WTC11 (cell line): ENCODE measurements at regions not wholly inside any gene's neighbourhood (a gene's known extent, or its start where the extent isn't known, plus 50 kb on each side); places are given as distances from the start of the nearest gene placed in this dataset.

ENCODE experiments used
- ATAC-seq: fragments of 200-7000 bp; cut with Tn5 transposase; 2 replicates; pipeline ENCODE4 v1.10.0; 2021; ENCODE audit warnings: mild to moderate bottlenecking, moderate library complexity
- CTCF ChIA-PET: fragments of 300-600 bp; sonication (Branson Sonifier 250); formaldehyde crosslinking; loops from one replicate; lab custom pipeline; 2021; ENCODE audit warnings: antibody characterized with exemption; lab: Charles Lee
- POLR2A ChIA-PET: fragments of 350-600 bp; sonication (Branson Sonifier 250); formaldehyde crosslinking; loops from one replicate; lab custom pipeline; 2021; ENCODE audit warnings: antibody characterized with exemption; lab: Charles Lee
- DNase-seq: peaks from one replicate; pipeline ENCODE4 v3.0.0; 2021; ENCODE audit warnings: low spot score
- H3K27ac Mint-ChIP-seq: 2 replicates; pipeline ENCODE4 v1.8.0; 2021; ENCODE audit warnings: mixed read lengths
- H3K27me3 Mint-ChIP-seq: 2 replicates; pipeline ENCODE4 v1.8.0; 2021; ENCODE audit warnings: low read depth, mild to moderate bottlenecking, moderate library complexity, mixed read lengths
- H3K36me3 Mint-ChIP-seq: 2 replicates; pipeline ENCODE4 v1.8.0; 2021; ENCODE audit warnings: mixed read lengths
- H3K4me1 Mint-ChIP-seq: 2 replicates; pipeline ENCODE4 v1.8.0; 2022; ENCODE audit warnings: mixed read lengths
- H3K4me3 Mint-ChIP-seq: 2 replicates; pipeline ENCODE4 v1.8.0; 2021; ENCODE audit warnings: mild to moderate bottlenecking, moderate library complexity, mixed read lengths
- H3K9me3 Mint-ChIP-seq: 2 replicates; pipeline ENCODE4 v1.8.0; 2021; ENCODE audit warnings: mixed read lengths
- CREM ChIP-seq: sonication (generic); formaldehyde crosslinking; IDR thresholded peaks from 2 replicates; pipeline ENCODE4 v1.8.1; 2022; ENCODE audit warnings: mild to moderate bottlenecking, missing genetic modification reagents, moderate library complexity
- E2F1 ChIP-seq: sonication (generic); formaldehyde crosslinking; IDR thresholded peaks from 2 replicates; pipeline ENCODE4 v1.8.0; 2022; ENCODE audit warnings: mild to moderate bottlenecking, missing genetic modification reagents
- ETV6 ChIP-seq: sonication (generic); formaldehyde crosslinking; IDR thresholded peaks from 2 replicates; pipeline ENCODE4 v1.8.1; 2022; ENCODE audit warnings: mild to moderate bottlenecking, missing genetic modification reagents
- FOXJ3 ChIP-seq: sonication (generic); formaldehyde crosslinking; IDR thresholded peaks from 2 replicates; pipeline ENCODE4 v1.9.0; 2021; ENCODE audit warnings: missing genetic modification reagents, mild to moderate bottlenecking, borderline replicate concordance
- FOXP1 ChIP-seq: sonication (generic); formaldehyde crosslinking; IDR thresholded peaks from 2 replicates; pipeline ENCODE4 v1.8.0; 2022; ENCODE audit warnings: missing genetic modification reagents, mild to moderate bottlenecking, moderate library complexity, borderline replicate concordance
- GTF2I ChIP-seq: fragments of 250-450 bp; sonication (Bioruptor Pico); conservative IDR thresholded peaks from 2 replicates; pipeline ENCODE4 v1.4.0; 2021; ENCODE audit warnings: mild to moderate bottlenecking
- IRF1 ChIP-seq: sonication (generic); formaldehyde crosslinking; IDR thresholded peaks from 2 replicates; pipeline ENCODE4 v1.8.0; 2023; ENCODE audit warnings: missing genetic modification reagents
- JAZF1 ChIP-seq: fragments of 250-450 bp; sonication (Bioruptor Pico); IDR thresholded peaks from 2 replicates; pipeline ENCODE4 v1.9.0; 2021; ENCODE audit warnings: moderate library complexity, mild to moderate bottlenecking, inconsistent platforms
- KAT7 ChIP-seq: sonication (generic); formaldehyde crosslinking; IDR thresholded peaks from 2 replicates; pipeline ENCODE4 v1.8.1; 2023; ENCODE audit warnings: missing genetic modification reagents, mild to moderate bottlenecking, borderline replicate concordance
- MXD4 ChIP-seq: fragments of 250-450 bp; sonication (Bioruptor Pico); IDR thresholded peaks from 2 replicates; pipeline ENCODE4 v1.8.0; 2021; ENCODE audit warnings: mild to moderate bottlenecking, moderate library complexity, borderline replicate concordance
- NFATC4 ChIP-seq: fragments of 250-450 bp; sonication (Bioruptor Pico); IDR thresholded peaks from 2 replicates; pipeline ENCODE4 v1.9.0; 2021; ENCODE audit warnings: mild to moderate bottlenecking
- NFE2L1 ChIP-seq: sonication (generic); formaldehyde crosslinking; IDR thresholded peaks from 2 replicates; pipeline ENCODE4 v1.8.1; 2023; ENCODE audit warnings: missing genetic modification reagents
- NR3C1 ChIP-seq: sonication (generic); formaldehyde crosslinking; conservative IDR thresholded peaks from 2 replicates; pipeline ENCODE4 v1.8.1; 2023; ENCODE audit warnings: low read depth, mild to moderate bottlenecking, missing genetic modification reagents
- OVOL2 ChIP-seq: fragments of 250-450 bp; sonication (Bioruptor Pico); IDR thresholded peaks from 2 replicates; pipeline ENCODE4 v1.9.0; 2021; ENCODE audit warnings: mild to moderate bottlenecking, borderline replicate concordance
- RELA ChIP-seq: sonication (generic); formaldehyde crosslinking; IDR thresholded peaks from 2 replicates; pipeline ENCODE4 v1.8.1; 2022; ENCODE audit warnings: missing genetic modification reagents, mild to moderate bottlenecking, borderline replicate concordance
- TEAD1 ChIP-seq: sonication (generic); formaldehyde crosslinking; IDR thresholded peaks from 2 replicates; pipeline ENCODE4 v1.8.0; 2022; ENCODE audit warnings: mild to moderate bottlenecking, missing genetic modification reagents
- TEAD4 ChIP-seq: sonication (generic); formaldehyde crosslinking; IDR thresholded peaks from 2 replicates; pipeline ENCODE4 v1.8.0; 2022; ENCODE audit warnings: mild to moderate bottlenecking, missing genetic modification reagents
- USF2 ChIP-seq: sonication (generic); formaldehyde crosslinking; IDR thresholded peaks from 2 replicates; pipeline ENCODE4 v1.8.1; 2023; ENCODE audit warnings: mild to moderate bottlenecking, missing genetic modification reagents, moderate library complexity
- ZBTB21 ChIP-seq: sonication (generic); formaldehyde crosslinking; IDR thresholded peaks from 2 replicates; pipeline ENCODE4 v1.8.1; 2023; ENCODE audit warnings: mild to moderate bottlenecking, missing genetic modification reagents, borderline replicate concordance
- ZBTB43 ChIP-seq: sonication (generic); formaldehyde crosslinking; IDR thresholded peaks from 2 replicates; pipeline ENCODE4 v1.8.1; 2023; ENCODE audit warnings: mild to moderate bottlenecking, missing genetic modification reagents
- ZNF317 ChIP-seq: sonication (generic); formaldehyde crosslinking; IDR thresholded peaks from 2 replicates; pipeline ENCODE4 v1.8.1; 2023; ENCODE audit warnings: low read depth, mild to moderate bottlenecking, moderate library complexity, missing genetic modification reagents, borderline replicate concordance
- ZNF416 ChIP-seq: fragments of 250-450 bp; sonication (Bioruptor Pico); IDR thresholded peaks from 2 replicates; pipeline ENCODE4 v1.9.0; 2021; ENCODE audit warnings: mild to moderate bottlenecking, inconsistent platforms
- ZNF423 ChIP-seq: fragments of 250-450 bp; sonication (Bioruptor Pico); IDR thresholded peaks from 2 replicates; pipeline ENCODE4 v2.1.2; 2022; ENCODE audit warnings: mild to moderate bottlenecking, moderate library complexity

GRCh38 chr13:111946214-111946613 is 120.7 kb upstream of the SOX1 start (continued):
- TF ChIP-seq FOXJ3 (CRISPR knock-in tag) (no peak), TEAD1 (CRISPR knock-in tag) (no peak)

GRCh38 chr13:111947026-111947810 is 119.7 kb upstream of the SOX1 start:
- Mint-ChIP-seq H3K27ac (no peak overlapping the region), H3K27me3 (peaks cover 4% of the 10 kb centered on the region; the same call in 1 of the 2 replicates), H3K4me1 (no peaks in the 10 kb centered on the region), H3K36me3 (peaks cover 7% of the 10 kb centered on the region), H3K9me3 (peaks cover 24% of the 10 kb centered on the region), H3K4me3 (no peak overlapping the region)
- ChIA-PET POLR2A (no interaction called here), CTCF (no interaction called here)
- TF ChIP-seq ZNF423 (CRISPR knock-in tag), result no peak
- TF ChIP-seq RELA (CRISPR knock-in tag), result no peak
- TF ChIP-seq TEAD4 (CRISPR knock-in tag), result no peak
- TF ChIP-seq CREM (CRISPR knock-in tag), result no peak
- no peak for TF ChIP-seq GTF2I (CRISPR knock-in tag)
- no peak for TF ChIP-seq FOXP1 (CRISPR knock-in tag)
- no peak for TF ChIP-seq ZNF317 (CRISPR knock-in tag)
- no peak for TF ChIP-seq ZBTB43 (CRISPR knock-in tag)
- no peak for TF ChIP-seq OVOL2 (CRISPR knock-in tag)
- ATAC-seq (no peak), DNase-seq (no peak)

GRCh38 chr13:111947876-111948275 is 119.1 kb upstream of the SOX1 start:
- POLR2A ChIA-PET, result no interaction called here
- no peak for TF ChIP-seq GTF2I (CRISPR knock-in tag)
- peaks cover 7% of the 10 kb centered on the region for H3K36me3 Mint-ChIP-seq
- H3K4me3 Mint-ChIP-seq, result no peak overlapping the region
- H3K27ac Mint-ChIP-seq, result no peak overlapping the region
- DNase-seq (no peak), ATAC-seq (no peak)
- peaks cover 4% of the 10 kb centered on the region; the same call in 1 of the 2 replicates for H3K27me3 Mint-ChIP-seq
- no peaks in the 10 kb centered on the region for H3K4me1 Mint-ChIP-seq
- CTCF ChIA-PET, result no interaction called here
- peaks cover 24% of the 10 kb centered on the region for H3K9me3 Mint-ChIP-seq

- no peak overlapping the region for H3K27ac Mint-ChIP-seq
- no peak overlapping the region for H3K4me3 Mint-ChIP-seq
- peaks cover 24% of the 10 kb centered on the region for H3K9me3 Mint-ChIP-seq
- peaks cover 7% of the 10 kb centered on the region for H3K36me3 Mint-ChIP-seq
- peaks cover 4% of the 10 kb centered on the region; the same call in 1 of the 2 replicates for H3K27me3 Mint-ChIP-seq
- CTCF ChIA-PET, result no interaction called here
- POLR2A ChIA-PET, result no interaction called here
- ATAC-seq, result no peak
- no peaks in the 10 kb centered on the region for H3K4me1 Mint-ChIP-seq
- no peak for DNase-seq
- TF ChIP-seq TEAD1 (CRISPR knock-in tag) (no peak), KAT7 (no peak), NFATC4 (no peak), ZBTB21 (CRISPR knock-in tag) (no peak), ZNF416 (CRISPR knock-in tag) (no peak)
Measured at GRCh38 chr13:111948281-111948680, 118.7 kb upstream of the SOX1 start.

- H3K27me3 Mint-ChIP-seq, result peaks cover 4% of the 10 kb centered on the region; the same call in 1 of the 2 replicates
- no peak overlapping the region for H3K27ac Mint-ChIP-seq
- no peak for DNase-seq
- H3K9me3 Mint-ChIP-seq, result peaks cover 24% of the 10 kb centered on the region
- ChIA-PET POLR2A (no interaction called here), CTCF (no interaction called here)
- no peak overlapping the region for H3K4me3 Mint-ChIP-seq
- H3K36me3 Mint-ChIP-seq, result peaks cover 7% of the 10 kb centered on the region
- no peaks in the 10 kb centered on the region for H3K4me1 Mint-ChIP-seq
- no peak for ATAC-seq
- TF ChIP-seq JAZF1 (no peak), E2F1 (CRISPR knock-in tag) (no peak), ETV6 (CRISPR knock-in tag) (no peak), NFE2L1 (CRISPR knock-in tag) (no peak), ZBTB43 (CRISPR knock-in tag) (no peak), IRF1 (CRISPR knock-in tag) (no peak), USF2 (CRISPR knock-in tag) (no peak), NR3C1 (no peak), MXD4 (CRISPR knock-in tag) (no peak), FOXP1 (CRISPR knock-in tag) (no peak)
Measured at GRCh38 chr13:111948811-111949210, 118.1 kb upstream of the SOX1 start.
